PC-9 (cell line): ENCODE measurements at regions not wholly inside any gene's neighbourhood (a gene's known extent, or its start where the extent isn't known, plus 50 kb on each side); places are given as distances from the start of the nearest gene placed in this dataset.

Experiments used
- BruUV-seq: library from RNA; stranded (reverse); fragments of 400-500 nt; replicated peaks from 2 replicates; lab custom pipeline; 2021; lab: Mats Ljungman, UMichigan
- CTCF ChIA-PET: fragments of 300-600 bp; sonication (Branson Sonifier 250); formaldehyde crosslinking; loops from one replicate; lab custom pipeline; 2022; ENCODE audit warnings: antibody characterized with exemption; lab: Charles Lee
- POLR2A ChIA-PET: fragments of 300-600 bp; sonication (Branson Sonifier 250); formaldehyde crosslinking; loops from one replicate; lab custom pipeline; 2022; ENCODE audit warnings: antibody characterized with exemption; ENCODE audit not compliant: unreplicated experiment; lab: Charles Lee
- DNase-seq, 2 experiments: peaks; one replicate each; pipeline versions ENCODE4 v3.0.0 to v3.0.0-alpha.2; 2015 to 2022; ENCODE audit warnings: mixed read lengths in 1 of 2
- H2AFZ ChIP-seq: fragments of 200-600 bp; sonication (generic); 2 replicates; pipeline ENCODE4 v1.8.1; 2017; ENCODE audit warnings: antibody characterized with exemption
- H3F3A ChIP-seq: fragments of 200-600 bp; sonication (generic); 2 replicates; pipeline ENCODE4 v1.8.1; 2017; ENCODE audit warnings: antibody characterized with exemption, mild to moderate bottlenecking, low read depth; ENCODE audit not compliant: insufficient read depth
- H3K27ac ChIP-seq: fragments of 200-600 bp; sonication (generic); 2 replicates; pipeline ENCODE4 v1.6.1; 2016; ENCODE audit warnings: mixed run types
- H3K27me3 ChIP-seq: fragments of 200-600 bp; sonication (generic); 2 replicates; pipeline ENCODE4 v1.6.1; 2016; ENCODE audit warnings: low read depth, mixed run types; ENCODE audit not compliant: insufficient read depth
- H3K36me3 ChIP-seq: fragments of 200-600 bp; sonication (generic); 2 replicates; pipeline ENCODE4 v1.6.1; 2016; ENCODE audit warnings: low read depth, mixed run types
- H3K4me1 ChIP-seq: fragments of 200-600 bp; sonication (generic); replicated peaks from 2 replicates; pipeline ENCODE4 v1.6.1; 2016; ENCODE audit warnings: mixed run types; ENCODE audit not compliant: insufficient read depth
- H3K4me2 ChIP-seq: fragments of 200-600 bp; sonication (generic); 2 replicates; pipeline ENCODE4 v1.6.1; 2017; ENCODE audit warnings: mixed run types
- H3K4me3 ChIP-seq: fragments of 200-600 bp; sonication (generic); 2 replicates; pipeline ENCODE4 v1.6.1; 2016; ENCODE audit warnings: mixed run types
- H3K79me2 ChIP-seq: fragments of 200-600 bp; sonication (generic); 2 replicates; pipeline ENCODE4 v1.6.1; 2017; ENCODE audit warnings: low read depth, mixed run types
- H3K9me2 ChIP-seq: fragments of 200-600 bp; sonication (generic); 2 replicates; pipeline ENCODE4 v1.8.1; 2017; ENCODE audit warnings: mild to moderate bottlenecking; ENCODE audit not compliant: insufficient read depth
- H3K9me3 ChIP-seq: fragments of 200-600 bp; sonication (generic); 2 replicates; pipeline ENCODE4 v1.8.1; 2016; ENCODE audit warnings: low read depth; ENCODE audit not compliant: insufficient read depth
- H4K20me1 ChIP-seq: fragments of 200-600 bp; sonication (generic); 2 replicates; pipeline ENCODE4 v1.8.1; 2017; ENCODE audit not compliant: insufficient read depth
- CTCF ChIP-seq: fragments of 200-600 bp; sonication (generic); conservative IDR thresholded peaks from 2 replicates; pipeline ENCODE4 v1.6.1; 2017; ENCODE audit warnings: mixed run types, antibody characterized with exemption, mild to moderate bottlenecking, moderate library complexity
- EZH2 ChIP-seq: fragments of 200-600 bp; sonication (generic); IDR thresholded peaks from 2 replicates; pipeline ENCODE4 v1.8.0; 2017; ENCODE audit warnings: antibody characterized with exemption, low read depth
- intact Hi-C: fragments of 100-400 bp; cut with micrococcal nuclease; formaldehyde crosslinking; loops from one replicate; pipeline ENCODE4 v1.10.0; 2022; ENCODE audit not compliant: unreplicated experiment

DNA sequence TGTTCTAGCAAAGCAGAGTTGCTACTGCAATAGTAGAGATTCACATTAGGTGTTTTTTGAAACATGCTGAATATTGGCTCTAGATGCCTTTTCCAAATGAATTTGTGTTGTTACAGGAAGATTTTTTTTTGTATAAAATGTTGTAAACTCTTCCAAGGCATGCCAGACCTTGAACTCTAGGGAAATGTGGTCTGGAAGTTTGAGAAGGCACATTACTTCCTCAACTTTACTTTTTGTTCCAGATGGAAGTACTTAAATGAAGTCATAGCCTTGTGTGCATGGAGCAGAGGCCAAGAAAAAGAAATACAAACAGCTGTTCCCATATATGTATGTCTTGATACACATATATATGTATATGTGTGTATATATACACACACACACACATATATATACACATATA, 585.7 kb upstream of the MARCKS start:
- no peaks in the 10 kb centered on the region for H3K36me3 ChIP-seq
- ChIA-PET CTCF (no interaction called here), POLR2A (no interaction called here)
- H3K4me3 ChIP-seq, result no peak overlapping the region
- H3F3A ChIP-seq, result no peaks in the 10 kb centered on the region
- no peak overlapping the region for H3K27ac ChIP-seq
- no peaks in the 10 kb centered on the region for H4K20me1 ChIP-seq
- no peaks in the 10 kb centered on the region for H3K27me3 ChIP-seq
- H3K4me1 ChIP-seq, result no peaks in the 10 kb centered on the region
- intact Hi-C loops, result no loop called here
- peaks cover 32% of the 10 kb centered on the region for H3K9me3 ChIP-seq
- no peak overlapping the region for H3K4me2 ChIP-seq
- no peak for DNase-seq
- TF ChIP-seq CTCF, result no peak
- TF ChIP-seq EZH2, result no peak
- no peak overlapping the region for H2AFZ ChIP-seq
- BruUV-seq, result no TSS peak
- no peaks in the 10 kb centered on the region for H3K9me2 ChIP-seq
- H3K79me2 ChIP-seq, result no peaks in the 10 kb centered on the region

- H2AFZ ChIP-seq, result no peak overlapping the region
- ChIA-PET CTCF (no interaction called here), POLR2A (no interaction called here)
- no peak for TF ChIP-seq CTCF
- TF ChIP-seq EZH2, result no peak
- H3F3A ChIP-seq, result no peaks in the 10 kb centered on the region
- no peak overlapping the region for H3K4me2 ChIP-seq
- no peaks in the 10 kb centered on the region for H3K9me3 ChIP-seq
- H4K20me1 ChIP-seq, result no peaks in the 10 kb centered on the region
- no peaks in the 10 kb centered on the region for H3K27me3 ChIP-seq
- no peak overlapping the region for H3K27ac ChIP-seq
- H3K4me1 ChIP-seq, result no peaks in the 10 kb centered on the region
- H3K36me3 ChIP-seq, result no peaks in the 10 kb centered on the region
- H3K4me3 ChIP-seq, result no peak overlapping the region
- DNase-seq, result no peak
- intact Hi-C loops, result no loop called here
- no peaks in the 10 kb centered on the region for H3K9me2 ChIP-seq
- H3K79me2 ChIP-seq, result no peaks in the 10 kb centered on the region
- BruUV-seq, result no TSS peak
Observed at GRCh38 chr6:113276601-113277000, 580.5 kb upstream of the MARCKS start.

DNA sequence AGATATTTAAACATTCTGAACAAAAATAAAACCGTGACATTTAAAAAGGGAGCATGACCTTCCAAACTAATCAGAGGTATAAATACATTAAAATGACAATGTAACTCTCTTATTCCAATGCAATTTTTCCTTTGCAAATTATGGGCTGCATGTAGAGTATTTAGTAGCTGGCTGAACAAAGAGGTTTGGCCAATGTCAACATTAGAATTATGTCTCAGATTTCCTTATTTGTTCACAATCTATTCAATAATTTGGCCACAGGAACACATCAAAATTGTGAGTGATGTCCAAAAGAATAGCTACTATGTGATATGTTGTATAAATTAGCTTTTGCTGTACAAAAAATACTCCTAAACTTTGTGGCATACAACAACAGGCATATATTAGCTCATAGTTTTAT, 580.0 kb upstream of the MARCKS start:
- intact Hi-C loops, result no loop called here

More for the DNA sequence above, 580.0 kb upstream of the MARCKS start:
- no peaks in the 10 kb centered on the region for H3K36me3 ChIP-seq
- DNase-seq, result no peak
- no peaks in the 10 kb centered on the region for H4K20me1 ChIP-seq
- H3K4me1 ChIP-seq, result no peaks in the 10 kb centered on the region
- H3K27me3 ChIP-seq, result no peaks in the 10 kb centered on the region
- no peaks in the 10 kb centered on the region for H3K9me2 ChIP-seq
- no peaks in the 10 kb centered on the region for H3F3A ChIP-seq
- no TSS peak for BruUV-seq
- no peaks in the 10 kb centered on the region for H3K79me2 ChIP-seq
- ChIA-PET POLR2A (no interaction called here), CTCF (no interaction called here)
- no peak for TF ChIP-seq EZH2
- TF ChIP-seq CTCF, result no peak
- H3K9me3 ChIP-seq, result no peaks in the 10 kb centered on the region
- no peak overlapping the region for H3K27ac ChIP-seq
- H2AFZ ChIP-seq, result no peak overlapping the region
- no peak overlapping the region for H3K4me3 ChIP-seq
- no peak overlapping the region for H3K4me2 ChIP-seq
